LHCN-M2 (cell line): ENCODE measurements at regions not wholly inside any gene's neighbourhood (a gene's known extent, or its start where the extent isn't known, plus 50 kb on each side); places are given as distances from the start of the nearest gene placed in this dataset.
"Not testable (repeated sequence)": the region's sequence is repeated elsewhere in the genome, so short reads cannot be mapped to it uniquely, and the experiment has no call there.

ENCODE experiments used
- DNase-seq: peaks from one replicate; pipeline ENCODE4 v3.0.0-alpha.2; 2012; ENCODE audit warnings: low read depth

- no peak for DNase-seq
Measured at GRCh38 chr14:59055006-59055405, 133.5 kb upstream of the DAAM1 start.

- DNase-seq = peak; percentile 46
Measured at GRCh38 chr14:59055439-59056045, 132.9 kb upstream of the DAAM1 start.

GRCh38 chr14:59057551-59057950 is 130.9 kb upstream of the DAAM1 start:
- DNase-seq = no peak

GRCh38 chr14:59058776-59059175 is 129.7 kb upstream of the DAAM1 start:
- not testable (repeated sequence) for DNase-seq

- no peak for DNase-seq
Measured at GRCh38 chr14:59060841-59061240, 127.6 kb upstream of the DAAM1 start.

GRCh38 chr14:59061292-59061691 is 127.2 kb upstream of the DAAM1 start:
- no peak for DNase-seq

- no peak for DNase-seq
Measured at GRCh38 chr14:59063259-59063658, 125.2 kb upstream of the DAAM1 start.

- no peak for DNase-seq
Measured at GRCh38 chr14:59067127-59067894, 121.2 kb upstream of the DAAM1 start.

- no peak for DNase-seq
Measured at GRCh38 chr14:59069163-59069854, 119.2 kb upstream of the DAAM1 start.

GRCh38 chr14:59075506-59075905 is 113.0 kb upstream of the DAAM1 start:
- DNase-seq = no peak

- no peak for DNase-seq
Measured at GRCh38 chr14:59081720-59082119, 106.7 kb upstream of the DAAM1 start.

- DNase-seq = no peak
Measured at GRCh38 chr14:59085207-59085739, 103.2 kb upstream of the DAAM1 start.

- DNase-seq = peak; percentile 13
Measured at GRCh38 chr14:59086241-59086882, 102.1 kb upstream of the DAAM1 start.

- DNase-seq = no peak
Measured at GRCh38 chr14:59087240-59087639, 101.2 kb upstream of the DAAM1 start.

- DNase-seq = no peak
Measured at GRCh38 chr14:59087711-59088110, 100.8 kb upstream of the DAAM1 start.

GRCh38 chr14:59090572-59090971 is 97.9 kb upstream of the DAAM1 start:
- DNase-seq = no peak

- DNase-seq = no peak
Measured at GRCh38 chr14:59091404-59091803, 97.1 kb upstream of the DAAM1 start.

GRCh38 chr14:59091976-59092375 is 96.5 kb upstream of the DAAM1 start:
- no peak for DNase-seq

- peak; percentile 27 for DNase-seq
Measured at GRCh38 chr14:59093902-59094301, 94.6 kb upstream of the DAAM1 start.

- no peak for DNase-seq
Measured at GRCh38 chr14:59096303-59096702, 92.2 kb upstream of the DAAM1 start.

GRCh38 chr14:59097681-59098080 is 90.8 kb upstream of the DAAM1 start:
- no peak for DNase-seq

- DNase-seq = peak; percentile 69
Measured at GRCh38 chr14:59098377-59098776, 90.1 kb upstream of the DAAM1 start.
